IPS DF 6.9 (cell line): ENCODE measurements at regions not wholly inside any gene's neighbourhood (a gene's known extent, or its start where the extent isn't known, plus 50 kb on each side); places are given as distances from the start of the nearest gene placed in this dataset.

Experiments
- DNase-seq: peaks from one replicate; pipeline ENCODE4 v3.0.0-alpha.2; 2013; ENCODE audit warnings: low read depth, low spot score
- H3K27ac ChIP-seq: one replicate; pipeline ENCODE4 v1.5.1; 2013; ENCODE audit warnings: low read length, control low read depth
- H3K27me3 ChIP-seq: 2 replicates; pipeline ENCODE4 v1.6.1; 2013; ENCODE audit warnings: mild to moderate bottlenecking, low read length; ENCODE audit not compliant: control insufficient read depth, insufficient read depth
- H3K36me3 ChIP-seq: 2 replicates; pipeline ENCODE4 v1.6.1; 2013; ENCODE audit warnings: low read length; ENCODE audit not compliant: control insufficient read depth, insufficient read depth
- H3K4me1 ChIP-seq: 2 replicates; pipeline ENCODE4 v1.6.1; 2013; ENCODE audit warnings: low read length; ENCODE audit not compliant: control insufficient read depth, insufficient read depth
- H3K4me3 ChIP-seq: 2 replicates; pipeline ENCODE4 v1.5.1; 2013; ENCODE audit warnings: mild to moderate bottlenecking, low read length
- H3K9me3 ChIP-seq: 2 replicates; pipeline ENCODE4 v1.6.1; 2013; ENCODE audit warnings: low read length, inconsistent platforms; ENCODE audit not compliant: control insufficient read depth, insufficient read depth
- WGBS: extraction: QIAGEN DNeasy Blood & Tissue Kit; methylation state at CpG from one replicate; pipeline ENCODE4 v1.1.7; 2013; ENCODE audit warnings: mixed read lengths, missing lambda C conversion rate; ENCODE audit not compliant: insufficient read length, insufficient coverage; 5-methylcytosine and 5-hydroxymethylcytosine counted together

DNA sequence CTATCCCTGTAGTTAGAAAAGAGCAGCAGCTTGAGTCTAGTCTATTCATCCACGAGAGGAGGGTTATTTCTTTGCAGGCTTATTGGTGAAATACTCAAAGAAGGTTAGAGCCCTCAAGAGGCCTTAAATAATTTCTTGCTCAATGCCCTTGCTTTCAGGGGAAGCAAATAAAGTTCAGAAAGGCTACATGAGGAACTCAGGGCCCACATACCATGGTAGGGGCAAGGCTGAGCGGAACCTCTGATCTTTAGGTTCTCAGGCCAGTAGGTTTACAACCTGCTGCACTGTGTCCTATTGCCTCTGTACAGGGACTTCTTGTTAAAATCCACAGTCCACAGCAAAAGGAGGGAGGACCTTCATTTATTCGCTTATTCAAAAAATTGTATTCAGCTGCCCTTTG, 101.7 kb downstream of the ADAMTS15 start:
- Histone ChIP-seq H3K36me3 (no peaks in the 10 kb centered on the region), H3K4me1 (no peaks in the 10 kb centered on the region; the same call in 1 of the 2 replicates), H3K27me3 (no peaks in the 10 kb centered on the region), H3K9me3 (no peaks in the 10 kb centered on the region), H3K4me3 (no peak overlapping the region), H3K27ac (no peak overlapping the region)
- WGBS, result no CpG with 5 or more reads among the region's 3 CpGs
- no peak for DNase-seq

DNA sequence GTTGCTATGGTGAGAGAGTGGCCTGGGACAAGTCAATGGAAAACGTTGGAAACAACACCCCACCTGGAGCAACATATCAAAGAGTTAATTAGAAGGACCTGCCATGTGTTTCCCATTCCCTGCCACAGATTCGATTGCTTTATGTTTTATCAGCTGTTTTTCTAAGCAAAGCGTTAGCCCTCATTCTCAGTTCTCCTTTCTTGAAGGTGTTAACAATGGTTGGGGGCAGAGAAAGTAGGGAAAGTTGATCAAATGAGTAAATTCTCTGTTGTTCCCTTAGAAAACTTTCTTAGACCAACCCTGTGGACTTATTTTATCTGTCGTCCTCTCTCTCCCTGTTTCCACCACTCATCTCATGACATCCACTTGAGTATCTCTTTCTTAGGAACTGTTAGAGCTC, 102.5 kb downstream of the ADAMTS15 start:
- H3K9me3 ChIP-seq, result no peaks in the 10 kb centered on the region
- no peaks in the 10 kb centered on the region for H3K27me3 ChIP-seq
- DNase-seq, result no peak
- no peaks in the 10 kb centered on the region; the same call in 1 of the 2 replicates for H3K4me1 ChIP-seq
- no peak overlapping the region for H3K27ac ChIP-seq
- no peak overlapping the region for H3K4me3 ChIP-seq
- no peaks in the 10 kb centered on the region for H3K36me3 ChIP-seq
- no CpG with 5 or more reads among the region's 4 CpGs for WGBS

DNA sequence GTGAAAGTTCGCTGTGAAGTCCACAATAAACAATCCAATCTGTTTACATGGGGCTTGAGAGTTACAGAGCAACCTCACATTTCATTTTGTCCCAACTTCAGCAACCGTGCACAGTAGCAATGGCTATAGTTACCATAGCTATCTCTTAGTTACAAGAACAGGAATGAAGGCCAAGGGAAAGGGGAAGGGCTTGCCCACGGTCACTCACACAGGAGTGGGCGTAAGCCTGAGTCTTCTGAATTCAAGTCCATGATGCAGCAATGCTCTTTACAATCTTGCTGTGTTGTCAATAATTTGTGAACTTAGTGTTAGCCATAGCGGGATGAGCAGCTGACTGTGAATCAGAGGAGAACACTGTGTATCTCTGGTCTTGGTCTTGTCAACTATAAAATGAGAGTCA, 102.9 kb downstream of the ADAMTS15 start:
- no peak overlapping the region for H3K4me3 ChIP-seq
- H3K36me3 ChIP-seq, result no peaks in the 10 kb centered on the region
- no peak overlapping the region for H3K27ac ChIP-seq
- no peaks in the 10 kb centered on the region; the same call in 1 of the 2 replicates for H3K4me1 ChIP-seq
- whole genome bisulfite sequencing, result no CpG with 5 or more reads among the region's 5 CpGs
- H3K9me3 ChIP-seq, result no peaks in the 10 kb centered on the region
- DNase-seq, result no peak
- no peaks in the 10 kb centered on the region for H3K27me3 ChIP-seq

DNA sequence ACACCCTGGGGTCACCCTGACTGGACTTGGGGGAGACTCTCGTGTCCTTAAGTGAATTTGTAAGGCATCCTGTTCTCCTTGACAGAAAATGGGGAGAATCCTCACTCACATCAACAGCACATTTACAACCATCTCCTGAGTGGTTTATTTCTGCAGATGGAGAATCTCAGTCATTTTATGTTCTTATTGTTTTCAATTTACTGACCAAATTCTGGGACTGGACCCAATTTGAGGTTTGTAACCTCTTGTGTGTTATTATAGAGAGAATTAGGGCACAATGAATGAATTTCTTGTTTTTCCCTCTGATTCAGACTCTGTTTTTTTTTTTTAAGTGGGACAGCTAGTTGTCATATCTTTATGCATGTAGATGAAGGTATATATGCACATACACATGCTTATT, 104.9 kb downstream of the ADAMTS15 start:
- H3K27me3 ChIP-seq, result no peaks in the 10 kb centered on the region
- H3K36me3 ChIP-seq, result no peaks in the 10 kb centered on the region
- no peak overlapping the region for H3K27ac ChIP-seq
- no peaks in the 10 kb centered on the region for H3K9me3 ChIP-seq
- no peaks in the 10 kb centered on the region for H3K4me1 ChIP-seq
- WGBS, result no CpG with 5 or more reads among the region's 1 CpG
- no peak for DNase-seq
- no peak overlapping the region for H3K4me3 ChIP-seq

DNA sequence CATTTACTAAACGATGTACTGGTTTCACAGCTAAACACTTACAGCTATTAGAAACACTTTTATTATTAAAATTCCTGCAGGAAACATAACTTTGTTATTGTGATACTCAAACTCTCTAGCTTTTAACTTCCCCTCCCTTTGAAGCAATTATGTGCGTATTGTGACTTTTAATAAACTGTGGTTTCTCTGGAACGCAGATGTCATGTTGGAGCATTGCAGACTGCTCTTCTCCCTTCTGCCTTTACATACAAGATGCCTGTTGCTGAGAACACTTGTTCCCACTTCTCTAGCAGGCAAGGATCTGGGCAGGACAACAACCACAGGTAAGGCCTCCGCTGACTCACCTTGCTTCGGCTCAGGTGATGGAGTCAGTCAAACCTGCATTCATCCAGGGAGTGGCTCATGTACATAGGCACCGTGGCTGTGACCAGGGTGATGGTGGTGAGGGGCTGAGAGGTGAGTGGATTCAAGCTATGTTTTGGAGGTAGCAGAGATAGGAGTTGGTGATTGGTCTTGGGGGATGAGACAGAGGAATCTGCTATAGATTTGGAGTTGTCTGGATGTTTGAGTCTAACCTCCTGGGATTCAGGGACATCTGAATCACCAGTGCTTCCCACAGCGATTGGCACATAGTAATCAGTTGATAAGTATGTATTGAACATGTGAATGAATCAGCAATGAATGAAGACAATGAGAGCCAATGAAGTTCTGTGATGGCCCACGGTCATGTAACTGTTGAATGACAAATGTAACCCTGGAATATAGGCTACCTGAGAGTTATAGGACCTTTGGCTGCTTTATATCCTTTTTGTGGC, 106.0 kb downstream of the ADAMTS15 start:
- DNase-seq, result no peak
- Histone ChIP-seq H3K4me3 (no peak overlapping the region), H3K27me3 (no peaks in the 10 kb centered on the region), H3K27ac (no peak overlapping the region), H3K9me3 (no peaks in the 10 kb centered on the region), H3K36me3 (no peaks in the 10 kb centered on the region), H3K4me1 (no peaks in the 10 kb centered on the region)
- no CpG with 5 or more reads among the region's 8 CpGs for WGBS

DNA sequence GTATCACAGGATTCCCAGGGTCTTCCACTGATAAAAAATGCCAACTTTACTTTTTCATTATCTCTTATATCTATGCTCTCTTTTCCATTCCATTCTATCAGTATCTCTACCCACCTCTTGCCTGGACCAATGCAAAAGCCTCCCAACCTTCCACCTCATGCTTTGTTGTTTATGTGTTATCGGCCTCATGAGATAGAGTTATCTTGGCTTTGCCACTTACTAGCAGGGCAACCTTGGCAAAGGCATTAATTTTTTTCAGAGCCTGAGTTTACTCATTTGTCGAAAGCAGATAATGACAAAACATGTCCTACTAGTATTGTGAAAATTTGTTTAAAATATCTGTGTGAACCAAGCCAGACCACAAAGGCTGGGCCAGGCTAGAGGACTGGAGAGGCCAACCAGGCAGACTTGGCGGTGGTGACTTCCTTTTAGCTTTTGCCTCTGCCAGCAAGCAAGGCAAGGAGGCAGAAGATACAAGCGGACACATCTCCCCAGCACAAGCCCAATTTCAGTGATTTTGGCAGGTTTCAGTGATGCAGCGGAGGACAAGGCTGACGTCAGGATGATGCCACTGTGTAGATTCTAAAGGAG, 106.9 kb downstream of the ADAMTS15 start:
- no CpG with 5 or more reads among the region's 6 CpGs for whole genome bisulfite sequencing
- H3K9me3 ChIP-seq, result no peaks in the 10 kb centered on the region
- H3K27ac ChIP-seq, result no peak overlapping the region
- H3K36me3 ChIP-seq, result no peaks in the 10 kb centered on the region
- no peaks in the 10 kb centered on the region for H3K27me3 ChIP-seq
- DNase-seq, result no peak
- H3K4me3 ChIP-seq, result no peak overlapping the region
- H3K4me1 ChIP-seq, result no peaks in the 10 kb centered on the region

DNA sequence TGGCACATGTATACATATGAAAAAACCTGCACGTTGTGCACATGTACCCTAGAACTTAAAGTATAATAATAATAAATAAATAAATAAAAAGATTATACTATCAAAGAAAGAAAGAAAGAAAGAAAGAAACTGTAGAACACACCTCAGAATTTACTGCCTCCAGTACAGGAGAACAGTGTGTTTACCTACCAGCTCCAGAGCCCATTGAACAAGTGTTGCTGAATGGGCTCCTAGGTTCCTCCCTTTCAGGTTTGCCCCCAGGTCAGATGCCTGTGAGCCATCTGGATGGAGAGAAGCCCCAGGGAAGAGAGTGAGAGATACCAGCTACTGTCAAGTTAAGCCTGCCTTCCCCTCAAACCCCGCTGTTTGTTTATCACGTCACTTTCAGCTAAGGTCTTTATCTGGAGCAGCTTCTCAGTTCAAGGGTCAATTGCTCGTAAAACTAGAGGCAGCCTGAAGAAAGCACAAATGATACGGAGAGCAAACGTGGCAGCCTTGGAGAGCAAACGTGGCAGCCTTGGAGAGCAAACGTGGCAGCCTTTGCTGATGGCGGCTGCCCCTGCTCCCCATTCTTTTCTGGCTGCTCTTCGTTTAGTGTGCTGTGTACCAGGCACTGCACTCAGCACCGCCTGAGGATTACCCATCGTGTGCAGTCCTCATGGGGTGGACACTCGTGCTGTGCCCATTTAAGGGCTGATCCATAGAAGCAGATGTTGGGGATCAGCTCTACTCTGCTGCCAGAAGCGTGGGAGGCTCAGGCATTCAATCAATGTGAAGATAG, 111.7 kb downstream of the ADAMTS15 start:
- H3K27ac ChIP-seq, result no peak overlapping the region
- H3K27me3 ChIP-seq, result no peaks in the 10 kb centered on the region
- DNase-seq, result no peak
- no peaks in the 10 kb centered on the region for H3K9me3 ChIP-seq
- H3K4me1 ChIP-seq, result no peaks in the 10 kb centered on the region
- H3K4me3 ChIP-seq, result no peak overlapping the region
- H3K36me3 ChIP-seq, result no peaks in the 10 kb centered on the region
- no CpG with 5 or more reads among the region's 14 CpGs for WGBS

DNA sequence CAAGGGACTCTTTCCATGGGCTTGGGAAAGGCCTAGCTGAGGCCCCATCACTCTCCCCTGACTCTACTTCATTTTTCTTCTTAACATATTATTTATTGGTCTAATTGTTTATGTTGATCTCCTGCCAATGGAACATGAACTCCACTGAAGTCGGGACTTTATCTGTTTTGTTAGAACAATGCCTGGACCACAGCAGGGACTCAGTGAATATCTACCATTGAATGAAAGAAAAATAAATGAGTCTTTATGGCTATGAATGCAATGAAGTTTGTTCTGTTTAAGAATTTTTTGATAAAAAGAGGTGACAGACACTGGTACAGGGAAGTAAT, 112.3 kb downstream of the ADAMTS15 start:
- H3K4me1 ChIP-seq, result no peaks in the 10 kb centered on the region
- no peak overlapping the region for H3K27ac ChIP-seq
- H3K4me3 ChIP-seq, result no peak overlapping the region
- DNase-seq, result no peak
- no CpG with 5 or more reads among the region's 1 CpG for WGBS
- no peaks in the 10 kb centered on the region for H3K27me3 ChIP-seq
- no peaks in the 10 kb centered on the region for H3K9me3 ChIP-seq
- no peaks in the 10 kb centered on the region for H3K36me3 ChIP-seq

DNA sequence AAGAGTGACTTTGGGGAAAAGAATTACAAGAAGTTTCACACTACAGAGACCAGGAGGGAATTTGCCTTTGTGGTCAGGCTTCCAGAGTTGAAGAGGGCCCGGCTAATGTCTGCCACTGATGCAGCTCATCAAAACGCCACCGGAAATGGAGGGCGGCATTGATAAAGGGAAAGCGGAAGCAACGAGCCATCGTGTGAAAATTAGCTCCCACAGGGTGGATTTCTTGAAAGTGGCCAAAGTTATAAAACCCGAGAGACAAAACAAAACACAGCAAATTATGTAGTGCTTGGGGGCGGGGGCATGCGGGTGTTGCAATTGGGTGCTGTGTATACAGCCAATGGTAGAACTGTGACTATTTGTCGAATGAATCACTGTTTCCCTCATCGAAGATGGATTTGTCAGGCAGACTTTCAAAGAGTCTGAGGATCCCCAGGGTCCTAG, 113.0 kb downstream of the ADAMTS15 start:
- Histone ChIP-seq H3K4me1 (no peaks in the 10 kb centered on the region), H3K27me3 (no peaks in the 10 kb centered on the region), H3K4me3 (no peak overlapping the region), H3K36me3 (no peaks in the 10 kb centered on the region), H3K9me3 (no peaks in the 10 kb centered on the region), H3K27ac (no peak overlapping the region)
- no CpG with 5 or more reads among the region's 12 CpGs for WGBS
- no peak for DNase-seq

DNA sequence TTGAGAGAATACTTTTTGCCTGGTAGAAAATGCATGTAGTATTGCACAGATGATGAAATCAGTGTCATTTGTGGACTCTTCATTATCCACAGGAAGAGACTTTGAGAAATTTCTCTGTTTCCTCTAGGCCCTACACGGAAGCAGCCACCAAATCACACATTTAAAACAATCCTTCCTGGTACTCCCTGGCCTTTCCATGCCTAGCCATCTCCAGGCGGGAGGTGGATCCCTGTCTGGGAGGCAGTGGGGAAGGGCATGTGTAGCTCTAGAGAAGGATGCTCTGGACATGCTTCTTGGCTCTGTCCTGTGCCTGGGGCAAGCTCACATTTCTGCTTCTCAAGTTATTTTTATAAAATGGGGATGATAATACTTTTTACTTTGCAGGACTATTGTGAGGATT, 114.1 kb downstream of the ADAMTS15 start:
- H3K4me3 ChIP-seq, result no peak overlapping the region
- H3K27ac ChIP-seq, result no peak overlapping the region
- no peaks in the 10 kb centered on the region for H3K36me3 ChIP-seq
- H3K4me1 ChIP-seq, result no peaks in the 10 kb centered on the region
- no CpG with 5 or more reads among the region's 2 CpGs for WGBS
- H3K27me3 ChIP-seq, result no peaks in the 10 kb centered on the region
- DNase-seq, result no peak
- no peaks in the 10 kb centered on the region for H3K9me3 ChIP-seq
